GM12878 (cell line): ENCODE measurements at regions not wholly inside any gene's neighbourhood (a gene's known extent, or its start where the extent isn't known, plus 50 kb on each side); places are given as distances from the start of the nearest gene placed in this dataset.

Source experiments
- ATAC-seq: fragments of 200-7000 bp; cut with Tn5 transposase; 3 replicates; pipeline ENCODE4 v1.9.1; 2020; ENCODE audit warnings: mild to moderate bottlenecking, moderate library complexity
- BruUV-seq: library from RNA; stranded (reverse); fragments of 400-500 nt; replicated peaks from 2 replicates; lab custom pipeline; 2021; lab: Mats Ljungman, UMichigan
- CTCF ChIA-PET: fragments of 300-600 bp; sonication (Branson Sonifier 250); formaldehyde crosslinking; extraction: SDS; loops from one replicate; lab custom pipeline; 2021; ENCODE audit warnings: inconsistent platforms; lab: Yijun Ruan, JAX
- POLR2A ChIA-PET: fragments of 350-600 bp; formaldehyde crosslinking; extraction: SDS; loops from one replicate; lab custom pipeline; 2021; ENCODE audit warnings: inconsistent platforms; lab: Charles Lee
- RAD21 ChIA-PET: fragments of 300-600 bp; sonication (Branson Sonifier 250); formaldehyde crosslinking; loops from one replicate; lab custom pipeline; 2023; ENCODE audit warnings: antibody characterized with exemption; ENCODE audit not compliant: unreplicated experiment; lab: Charles Lee
- SMC1A ChIA-PET: fragments of 300-600 bp; sonication (Branson Sonifier 250); formaldehyde crosslinking; loops from one replicate; lab custom pipeline; 2023; ENCODE audit not compliant: unreplicated experiment, uncharacterized antibody; lab: Charles Lee
- DNase-seq: peaks from one replicate; pipeline ENCODE4 v3.0.0-alpha.2; 2011; ENCODE audit warnings: low read depth, low spot score
- FAIRE-seq: peaks from 3 replicates; lab custom pipeline; 2011; peaks lifted over from hg19 to GRCh38; lab: Jason Lieb, UNC
- H2AFZ ChIP-seq: 2 replicates; pipeline ENCODE4 v1.6.0; 2011; ENCODE audit warnings: low read depth, low read length, control low read depth; ENCODE audit not compliant: control insufficient read depth
- H3K27ac ChIP-seq: 2 replicates; pipeline ENCODE4 v1.5.1; 2011; ENCODE audit warnings: control low read depth; ENCODE audit not compliant: control insufficient read depth, insufficient read depth
- H3K27me3 ChIP-seq, 2 experiments: replicated peaks in 1 of 2; 2 replicates each; pipeline versions ENCODE4 v1.6.0 to v1.6.1; 2011; ENCODE audit warnings: low read length in 1 of 2; ENCODE audit not compliant: control insufficient read depth in 2 of 2, insufficient read depth in 2 of 2
- H3K36me3 ChIP-seq, 2 experiments: 2 replicates each; pipeline ENCODE4 v1.5.1; 2011; ENCODE audit warnings: low read length in 1 of 2; ENCODE audit not compliant: control insufficient read depth in 2 of 2, insufficient read depth in 2 of 2
- H3K4me1 ChIP-seq: 2 replicates; pipeline ENCODE4 v1.6.1; 2011; ENCODE audit warnings: mild to moderate bottlenecking, low read length, moderate library complexity, mixed read lengths; ENCODE audit not compliant: control insufficient read depth, insufficient read depth
- H3K4me2 ChIP-seq: 2 replicates; pipeline ENCODE4 v1.6.0; 2011; ENCODE audit warnings: control low read depth; ENCODE audit not compliant: control insufficient read depth, insufficient read depth
- H3K4me3 ChIP-seq: fragments of 200-600 bp; sonication (generic); 2 replicates; pipeline ENCODE4 v1.5.1; 2016
- H3K79me2 ChIP-seq: 2 replicates; pipeline ENCODE4 v1.6.0; 2011; ENCODE audit warnings: low read length; ENCODE audit not compliant: control insufficient read depth, insufficient read depth
- H3K9ac ChIP-seq: 2 replicates; pipeline ENCODE4 v1.8.0; 2011; ENCODE audit warnings: low read length, control low read depth, mixed read lengths; ENCODE audit not compliant: control insufficient read depth, insufficient read depth
- H3K9me3 ChIP-seq: replicated peaks from 3 replicates; pipeline ENCODE4 v1.5.1; 2011; ENCODE audit warnings: mild to moderate bottlenecking, low read length; ENCODE audit not compliant: control insufficient read depth, insufficient read depth
- H4K20me1 ChIP-seq: 2 replicates; pipeline ENCODE4 v1.6.0; 2011; ENCODE audit not compliant: control insufficient read depth, insufficient read depth
- CHD1 ChIP-seq: IDR thresholded peaks from 2 replicates; pipeline ENCODE4 v1.6.1; 2012; ENCODE audit warnings: low read depth, low read length, improper control_type of control experiment
- MEF2B ChIP-seq: fragments of 450-650 bp; IDR thresholded peaks from 2 replicates; pipeline ENCODE4 v1.6.1; 2018; ENCODE audit warnings: mild to moderate bottlenecking, moderate library complexity; ENCODE audit not compliant: partially characterized antibody, poor library complexity, severe bottlenecking
- MYC ChIP-seq: IDR thresholded peaks from 2 replicates; pipeline ENCODE4 v1.6.1; 2011; ENCODE audit warnings: mild to moderate bottlenecking, low read length, moderate library complexity, inconsistent platforms; ENCODE audit not compliant: insufficient read depth, insufficient replicate concordance, insufficient read length, severe bottlenecking
- RELA ChIP-seq: fragments of 450-650 bp; IDR thresholded peaks from 2 replicates; pipeline ENCODE4 v1.8.0; 2014; ENCODE audit warnings: borderline replicate concordance; ENCODE audit not compliant: partially characterized antibody
- STAT3 ChIP-seq: IDR thresholded peaks from 2 replicates; pipeline ENCODE4 v1.6.1; 2011; ENCODE audit warnings: low read depth, low read length, improper control_type of control experiment
- ZNF217 ChIP-seq: fragments of 450-650 bp; IDR thresholded peaks from 2 replicates; pipeline ENCODE4 v1.6.1; 2017; ENCODE audit warnings: antibody characterized with exemption, mild to moderate bottlenecking
- WGBS: methylation state at CpG from one replicate; pipeline ENCODE4 v1.1.6; 2016; ENCODE audit warnings: low lambda C conversion rate; ENCODE audit not compliant: insufficient replicate concordance, insufficient coverage; ENCODE audit errors: missing lambda C conversion rate; 5-methylcytosine and 5-hydroxymethylcytosine counted together
- in situ Hi-C: fragments of 300-500 bp; cut with MboI; formaldehyde crosslinking; loops from 9 replicates; pipeline ENCODE4 v1.14.3; 2018; ENCODE audit warnings: mixed read lengths
- intact Hi-C: fragments of 100-400 bp; cut with micrococcal nuclease; formaldehyde crosslinking; loops from one replicate; pipeline ENCODE4 v1.14.2; 2022; ENCODE audit not compliant: unreplicated experiment
- TF ChIP-seq, protein P1 (sequence below): IDR thresholded peaks from 2 replicates; pipeline ENCODE4 v1.6.1; 2011; ENCODE audit warnings: low read depth, low read length, improper control_type of control experiment, borderline replicate concordance
- TF ChIP-seq, protein P2 (sequence below): IDR thresholded peaks from 2 replicates; pipeline ENCODE4 v1.6.1; 2012; ENCODE audit warnings: low read depth, low read length, improper control_type of control experiment
- TF ChIP-seq, protein P3 (sequence below): fragments of 450-650 bp; IDR thresholded peaks from 2 replicates; pipeline ENCODE4 v1.6.1; 2017; ENCODE audit warnings: borderline replicate concordance
- TF ChIP-seq, protein P4 (sequence below): fragments of 450-650 bp; IDR thresholded peaks from 2 replicates; pipeline ENCODE4 v1.6.1; 2016; ENCODE audit warnings: mild to moderate bottlenecking, moderate library complexity, borderline replicate concordance

DNA sequence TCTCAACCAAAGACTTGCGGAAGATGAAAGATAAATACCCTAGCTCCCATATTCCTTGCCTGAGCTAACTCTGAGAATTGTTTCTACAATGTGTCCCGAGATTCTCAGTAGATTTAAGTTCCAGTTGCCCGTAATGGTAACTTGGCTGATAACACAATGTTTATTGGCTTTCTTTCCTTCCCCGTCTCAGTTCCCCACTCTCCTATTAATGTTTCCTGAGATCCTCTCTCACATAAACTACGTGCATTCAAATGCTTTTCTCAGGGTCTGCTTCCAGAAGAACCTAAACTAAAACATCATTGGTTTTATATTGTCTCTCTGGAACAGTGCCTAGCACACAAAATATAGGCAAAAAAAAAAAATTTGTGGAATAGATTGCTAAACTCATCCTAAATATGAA, 794.2 kb upstream of the ADGRL2 start (continued):
- TF ChIP-seq MYC: no peak

DNA sequence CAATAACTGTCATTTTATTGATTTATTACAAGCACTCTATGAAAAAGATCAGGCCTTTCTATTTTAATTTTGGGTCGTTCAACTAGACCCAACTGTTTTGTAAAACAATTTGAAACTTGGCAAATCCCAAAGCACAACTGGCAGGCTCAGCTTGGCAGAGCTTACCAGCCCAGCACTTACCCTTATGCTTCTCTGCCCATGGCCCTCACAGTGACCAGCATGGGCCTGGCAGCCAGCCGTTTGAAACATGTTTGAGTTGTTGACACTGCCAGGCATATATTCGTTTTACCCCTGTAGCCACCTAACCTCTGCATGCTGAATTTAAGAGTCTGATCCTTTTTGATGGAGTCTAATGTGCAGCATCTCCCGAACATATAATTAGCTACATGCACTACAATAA, 796.7 kb upstream of the ADGRL2 start:
- TF ChIP-seq, protein P1, sequence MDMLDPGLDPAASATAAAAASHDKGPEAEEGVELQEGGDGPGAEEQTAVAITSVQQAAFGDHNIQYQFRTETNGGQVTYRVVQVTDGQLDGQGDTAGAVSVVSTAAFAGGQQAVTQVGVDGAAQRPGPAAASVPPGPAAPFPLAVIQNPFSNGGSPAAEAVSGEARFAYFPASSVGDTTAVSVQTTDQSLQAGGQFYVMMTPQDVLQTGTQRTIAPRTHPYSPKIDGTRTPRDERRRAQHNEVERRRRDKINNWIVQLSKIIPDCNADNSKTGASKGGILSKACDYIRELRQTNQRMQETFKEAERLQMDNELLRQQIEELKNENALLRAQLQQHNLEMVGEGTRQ: no peak
- TF ChIP-seq, protein P2, sequence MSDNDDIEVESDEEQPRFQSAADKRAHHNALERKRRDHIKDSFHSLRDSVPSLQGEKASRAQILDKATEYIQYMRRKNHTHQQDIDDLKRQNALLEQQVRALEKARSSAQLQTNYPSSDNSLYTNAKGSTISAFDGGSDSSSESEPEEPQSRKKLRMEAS: no peak
- TF ChIP-seq, protein P3, sequence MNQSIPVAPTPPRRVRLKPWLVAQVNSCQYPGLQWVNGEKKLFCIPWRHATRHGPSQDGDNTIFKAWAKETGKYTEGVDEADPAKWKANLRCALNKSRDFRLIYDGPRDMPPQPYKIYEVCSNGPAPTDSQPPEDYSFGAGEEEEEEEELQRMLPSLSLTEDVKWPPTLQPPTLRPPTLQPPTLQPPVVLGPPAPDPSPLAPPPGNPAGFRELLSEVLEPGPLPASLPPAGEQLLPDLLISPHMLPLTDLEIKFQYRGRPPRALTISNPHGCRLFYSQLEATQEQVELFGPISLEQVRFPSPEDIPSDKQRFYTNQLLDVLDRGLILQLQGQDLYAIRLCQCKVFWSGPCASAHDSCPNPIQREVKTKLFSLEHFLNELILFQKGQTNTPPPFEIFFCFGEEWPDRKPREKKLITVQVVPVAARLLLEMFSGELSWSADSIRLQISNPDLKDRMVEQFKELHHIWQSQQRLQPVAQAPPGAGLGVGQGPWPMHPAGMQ: no peak
- TF ChIP-seq STAT3 (no peak), CHD1 (no peak), ZNF217 (no peak), RELA (no peak), MEF2B (no peak)
- TF ChIP-seq, protein P4, sequence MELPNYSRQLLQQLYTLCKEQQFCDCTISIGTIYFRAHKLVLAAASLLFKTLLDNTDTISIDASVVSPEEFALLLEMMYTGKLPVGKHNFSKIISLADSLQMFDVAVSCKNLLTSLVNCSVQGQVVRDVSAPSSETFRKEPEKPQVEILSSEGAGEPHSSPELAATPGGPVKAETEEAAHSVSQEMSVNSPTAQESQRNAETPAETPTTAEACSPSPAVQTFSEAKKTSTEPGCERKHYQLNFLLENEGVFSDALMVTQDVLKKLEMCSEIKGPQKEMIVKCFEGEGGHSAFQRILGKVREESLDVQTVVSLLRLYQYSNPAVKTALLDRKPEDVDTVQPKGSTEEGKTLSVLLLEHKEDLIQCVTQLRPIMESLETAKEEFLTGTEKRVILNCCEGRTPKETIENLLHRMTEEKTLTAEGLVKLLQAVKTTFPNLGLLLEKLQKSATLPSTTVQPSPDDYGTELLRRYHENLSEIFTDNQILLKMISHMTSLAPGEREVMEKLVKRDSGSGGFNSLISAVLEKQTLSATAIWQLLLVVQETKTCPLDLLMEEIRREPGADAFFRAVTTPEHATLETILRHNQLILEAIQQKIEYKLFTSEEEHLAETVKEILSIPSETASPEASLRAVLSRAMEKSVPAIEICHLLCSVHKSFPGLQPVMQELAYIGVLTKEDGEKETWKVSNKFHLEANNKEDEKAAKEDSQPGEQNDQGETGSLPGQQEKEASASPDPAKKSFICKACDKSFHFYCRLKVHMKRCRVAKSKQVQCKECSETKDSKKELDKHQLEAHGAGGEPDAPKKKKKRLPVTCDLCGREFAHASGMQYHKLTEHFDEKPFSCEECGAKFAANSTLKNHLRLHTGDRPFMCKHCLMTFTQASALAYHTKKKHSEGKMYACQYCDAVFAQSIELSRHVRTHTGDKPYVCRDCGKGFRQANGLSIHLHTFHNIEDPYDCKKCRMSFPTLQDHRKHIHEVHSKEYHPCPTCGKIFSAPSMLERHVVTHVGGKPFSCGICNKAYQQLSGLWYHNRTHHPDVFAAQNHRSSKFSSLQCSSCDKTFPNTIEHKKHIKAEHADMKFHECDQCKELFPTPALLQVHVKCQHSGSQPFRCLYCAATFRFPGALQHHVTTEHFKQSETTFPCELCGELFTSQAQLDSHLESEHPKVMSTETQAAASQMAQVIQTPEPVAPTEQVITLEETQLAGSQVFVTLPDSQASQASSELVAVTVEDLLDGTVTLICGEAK: no peak
- ChIA-PET RAD21 (no interaction called here), CTCF (no interaction called here), POLR2A (no interaction called here), SMC1A (interaction anchor here (0.7 kb wide), 1 partner anchor 15 kb away, joined by 3 read pairs; no protein-coding TSS in a partner anchor)
- Histone ChIP-seq H3K4me3 (no peak overlapping the region), H3K4me2 (no peak overlapping the region), H3K27ac (no peak overlapping the region), H3K36me3 (no peaks in the 10 kb centered on the region), H2AFZ (no peak overlapping the region), H3K9me3 (no peaks in the 10 kb centered on the region), H3K9ac (no peak overlapping the region), H3K4me1 (no peaks in the 10 kb centered on the region), H3K79me2 (no peaks in the 10 kb centered on the region), H3K27me3 (no peaks in the 10 kb centered on the region), H4K20me1 (no peaks in the 10 kb centered on the region)
- DNase-seq (no peak), FAIRE-seq (no peak), ATAC-seq (no peak)
- in situ Hi-C loops (no loop called here), intact Hi-C loops (no loop called here)
- no TSS peak for BruUV-seq
- WGBS: 23% methylated on average over 4 of the region's 4 CpGs
